ENCODE measurements at regions not wholly inside any gene's neighbourhood (a gene's known extent, or its start where the extent isn't known, plus 50 kb on each side); places are given as distances from the start of the nearest gene placed in this dataset.

GRCh38 chr1:220391491-220391890, 119.2 kb upstream of the RAB3GAP2 start:
- TF ChIP-seq POLR2A (conservative IDR thresholded peaks at IDR 0.05) = no peak
- TF ChIP-seq, protein P1, sequence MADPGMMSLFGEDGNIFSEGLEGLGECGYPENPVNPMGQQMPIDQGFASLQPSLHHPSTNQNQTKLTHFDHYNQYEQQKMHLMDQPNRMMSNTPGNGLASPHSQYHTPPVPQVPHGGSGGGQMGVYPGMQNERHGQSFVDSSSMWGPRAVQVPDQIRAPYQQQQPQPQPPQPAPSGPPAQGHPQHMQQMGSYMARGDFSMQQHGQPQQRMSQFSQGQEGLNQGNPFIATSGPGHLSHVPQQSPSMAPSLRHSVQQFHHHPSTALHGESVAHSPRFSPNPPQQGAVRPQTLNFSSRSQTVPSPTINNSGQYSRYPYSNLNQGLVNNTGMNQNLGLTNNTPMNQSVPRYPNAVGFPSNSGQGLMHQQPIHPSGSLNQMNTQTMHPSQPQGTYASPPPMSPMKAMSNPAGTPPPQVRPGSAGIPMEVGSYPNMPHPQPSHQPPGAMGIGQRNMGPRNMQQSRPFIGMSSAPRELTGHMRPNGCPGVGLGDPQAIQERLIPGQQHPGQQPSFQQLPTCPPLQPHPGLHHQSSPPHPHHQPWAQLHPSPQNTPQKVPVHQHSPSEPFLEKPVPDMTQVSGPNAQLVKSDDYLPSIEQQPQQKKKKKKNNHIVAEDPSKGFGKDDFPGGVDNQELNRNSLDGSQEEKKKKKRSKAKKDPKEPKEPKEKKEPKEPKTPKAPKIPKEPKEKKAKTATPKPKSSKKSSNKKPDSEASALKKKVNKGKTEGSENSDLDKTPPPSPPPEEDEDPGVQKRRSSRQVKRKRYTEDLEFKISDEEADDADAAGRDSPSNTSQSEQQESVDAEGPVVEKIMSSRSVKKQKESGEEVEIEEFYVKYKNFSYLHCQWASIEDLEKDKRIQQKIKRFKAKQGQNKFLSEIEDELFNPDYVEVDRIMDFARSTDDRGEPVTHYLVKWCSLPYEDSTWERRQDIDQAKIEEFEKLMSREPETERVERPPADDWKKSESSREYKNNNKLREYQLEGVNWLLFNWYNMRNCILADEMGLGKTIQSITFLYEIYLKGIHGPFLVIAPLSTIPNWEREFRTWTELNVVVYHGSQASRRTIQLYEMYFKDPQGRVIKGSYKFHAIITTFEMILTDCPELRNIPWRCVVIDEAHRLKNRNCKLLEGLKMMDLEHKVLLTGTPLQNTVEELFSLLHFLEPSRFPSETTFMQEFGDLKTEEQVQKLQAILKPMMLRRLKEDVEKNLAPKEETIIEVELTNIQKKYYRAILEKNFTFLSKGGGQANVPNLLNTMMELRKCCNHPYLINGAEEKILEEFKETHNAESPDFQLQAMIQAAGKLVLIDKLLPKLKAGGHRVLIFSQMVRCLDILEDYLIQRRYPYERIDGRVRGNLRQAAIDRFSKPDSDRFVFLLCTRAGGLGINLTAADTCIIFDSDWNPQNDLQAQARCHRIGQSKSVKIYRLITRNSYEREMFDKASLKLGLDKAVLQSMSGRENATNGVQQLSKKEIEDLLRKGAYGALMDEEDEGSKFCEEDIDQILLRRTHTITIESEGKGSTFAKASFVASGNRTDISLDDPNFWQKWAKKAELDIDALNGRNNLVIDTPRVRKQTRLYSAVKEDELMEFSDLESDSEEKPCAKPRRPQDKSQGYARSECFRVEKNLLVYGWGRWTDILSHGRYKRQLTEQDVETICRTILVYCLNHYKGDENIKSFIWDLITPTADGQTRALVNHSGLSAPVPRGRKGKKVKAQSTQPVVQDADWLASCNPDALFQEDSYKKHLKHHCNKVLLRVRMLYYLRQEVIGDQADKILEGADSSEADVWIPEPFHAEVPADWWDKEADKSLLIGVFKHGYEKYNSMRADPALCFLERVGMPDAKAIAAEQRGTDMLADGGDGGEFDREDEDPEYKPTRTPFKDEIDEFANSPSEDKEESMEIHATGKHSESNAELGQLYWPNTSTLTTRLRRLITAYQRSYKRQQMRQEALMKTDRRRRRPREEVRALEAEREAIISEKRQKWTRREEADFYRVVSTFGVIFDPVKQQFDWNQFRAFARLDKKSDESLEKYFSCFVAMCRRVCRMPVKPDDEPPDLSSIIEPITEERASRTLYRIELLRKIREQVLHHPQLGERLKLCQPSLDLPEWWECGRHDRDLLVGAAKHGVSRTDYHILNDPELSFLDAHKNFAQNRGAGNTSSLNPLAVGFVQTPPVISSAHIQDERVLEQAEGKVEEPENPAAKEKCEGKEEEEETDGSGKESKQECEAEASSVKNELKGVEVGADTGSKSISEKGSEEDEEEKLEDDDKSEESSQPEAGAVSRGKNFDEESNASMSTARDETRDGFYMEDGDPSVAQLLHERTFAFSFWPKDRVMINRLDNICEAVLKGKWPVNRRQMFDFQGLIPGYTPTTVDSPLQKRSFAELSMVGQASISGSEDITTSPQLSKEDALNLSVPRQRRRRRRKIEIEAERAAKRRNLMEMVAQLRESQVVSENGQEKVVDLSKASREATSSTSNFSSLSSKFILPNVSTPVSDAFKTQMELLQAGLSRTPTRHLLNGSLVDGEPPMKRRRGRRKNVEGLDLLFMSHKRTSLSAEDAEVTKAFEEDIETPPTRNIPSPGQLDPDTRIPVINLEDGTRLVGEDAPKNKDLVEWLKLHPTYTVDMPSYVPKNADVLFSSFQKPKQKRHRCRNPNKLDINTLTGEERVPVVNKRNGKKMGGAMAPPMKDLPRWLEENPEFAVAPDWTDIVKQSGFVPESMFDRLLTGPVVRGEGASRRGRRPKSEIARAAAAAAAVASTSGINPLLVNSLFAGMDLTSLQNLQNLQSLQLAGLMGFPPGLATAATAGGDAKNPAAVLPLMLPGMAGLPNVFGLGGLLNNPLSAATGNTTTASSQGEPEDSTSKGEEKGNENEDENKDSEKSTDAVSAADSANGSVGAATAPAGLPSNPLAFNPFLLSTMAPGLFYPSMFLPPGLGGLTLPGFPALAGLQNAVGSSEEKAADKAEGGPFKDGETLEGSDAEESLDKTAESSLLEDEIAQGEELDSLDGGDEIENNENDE (IDR thresholded peaks at IDR 0.05; ENCODE audit: low read depth, low read length) = no peak
- no peak for TF ChIP-seq HOMEZ (CRISPR knock-in tag; IDR thresholded peaks at IDR 0.05)
- TF ChIP-seq POLR2AphosphoS5 (IDR thresholded peaks at IDR 0.05; ENCODE audit: control insufficient read depth, insufficient read depth, low read depth, low read length) = no peak
- TF ChIP-seq, protein P2, sequence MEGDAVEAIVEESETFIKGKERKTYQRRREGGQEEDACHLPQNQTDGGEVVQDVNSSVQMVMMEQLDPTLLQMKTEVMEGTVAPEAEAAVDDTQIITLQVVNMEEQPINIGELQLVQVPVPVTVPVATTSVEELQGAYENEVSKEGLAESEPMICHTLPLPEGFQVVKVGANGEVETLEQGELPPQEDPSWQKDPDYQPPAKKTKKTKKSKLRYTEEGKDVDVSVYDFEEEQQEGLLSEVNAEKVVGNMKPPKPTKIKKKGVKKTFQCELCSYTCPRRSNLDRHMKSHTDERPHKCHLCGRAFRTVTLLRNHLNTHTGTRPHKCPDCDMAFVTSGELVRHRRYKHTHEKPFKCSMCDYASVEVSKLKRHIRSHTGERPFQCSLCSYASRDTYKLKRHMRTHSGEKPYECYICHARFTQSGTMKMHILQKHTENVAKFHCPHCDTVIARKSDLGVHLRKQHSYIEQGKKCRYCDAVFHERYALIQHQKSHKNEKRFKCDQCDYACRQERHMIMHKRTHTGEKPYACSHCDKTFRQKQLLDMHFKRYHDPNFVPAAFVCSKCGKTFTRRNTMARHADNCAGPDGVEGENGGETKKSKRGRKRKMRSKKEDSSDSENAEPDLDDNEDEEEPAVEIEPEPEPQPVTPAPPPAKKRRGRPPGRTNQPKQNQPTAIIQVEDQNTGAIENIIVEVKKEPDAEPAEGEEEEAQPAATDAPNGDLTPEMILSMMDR (IDR thresholded peaks at IDR 0.05 in 2 of 3, conservative IDR thresholded peaks at IDR 0.05 in 1 of 3; ENCODE audit: insufficient read depth in 2 of 3, low read depth in 1 of 3, low read length in 3 of 3) = no peak
- no peak for TF ChIP-seq ARHGAP35 (IDR thresholded peaks at IDR 0.05; ENCODE audit: partially characterized antibody)
- TF ChIP-seq SIN3A (IDR thresholded peaks at IDR 0.05; ENCODE audit: borderline replicate concordance in 2 of 2, control insufficient read depth in 1 of 2, low read depth in 2 of 2, low read length in 2 of 2) = no peak
- TF ChIP-seq ZFP36 (IDR thresholded peaks at IDR 0.05; ENCODE audit: low read depth, low read length, partially characterized antibody) = no peak
- no peak for TF ChIP-seq EP300 (IDR thresholded peaks at IDR 0.05; ENCODE audit: low read length)
- no peak for TF ChIP-seq CEBPZ (IDR thresholded peaks at IDR 0.05; ENCODE audit: borderline replicate concordance, low read depth, low read length)
- no peak for TF ChIP-seq HIVEP1 (CRISPR knock-in tag; IDR thresholded peaks at IDR 0.05)
- no peak for TF ChIP-seq CHD1 (IDR thresholded peaks at IDR 0.05; ENCODE audit: low read length)
- no peak for TF ChIP-seq ZNF134 (CRISPR knock-in tag; conservative IDR thresholded peaks at IDR 0.05)
- TF ChIP-seq ZBTB17 (CRISPR knock-in tag; IDR thresholded peaks at IDR 0.05) = no peak

Data from K562 (cell line).